SU-DHL-6 (cell line): ENCODE measurements at regions not wholly inside any gene's neighbourhood (a gene's known extent, or its start where the extent isn't known, plus 50 kb on each side); places are given as distances from the start of the nearest gene placed in this dataset.

Source experiments
- CTCF ChIP-seq: fragments of 200-600 bp; sonication (generic); IDR thresholded peaks from one replicate; pipeline ENCODE4 v1.5.1; 2017; ENCODE audit warnings: antibody characterized with exemption, mild to moderate bottlenecking, low read length, moderate library complexity; ENCODE audit not compliant: insufficient read depth, poor library complexity, severe bottlenecking
- EZH2phosphoT487 ChIP-seq: fragments of 200-600 bp; sonication (generic), shearing (Covaris generic); conservative IDR thresholded peaks from 2 replicates; pipeline ENCODE4 v1.6.1; 2018; ENCODE audit warnings: mild to moderate bottlenecking, antibody characterized with exemption, low read length, moderate library complexity, mixed read lengths

DNA sequence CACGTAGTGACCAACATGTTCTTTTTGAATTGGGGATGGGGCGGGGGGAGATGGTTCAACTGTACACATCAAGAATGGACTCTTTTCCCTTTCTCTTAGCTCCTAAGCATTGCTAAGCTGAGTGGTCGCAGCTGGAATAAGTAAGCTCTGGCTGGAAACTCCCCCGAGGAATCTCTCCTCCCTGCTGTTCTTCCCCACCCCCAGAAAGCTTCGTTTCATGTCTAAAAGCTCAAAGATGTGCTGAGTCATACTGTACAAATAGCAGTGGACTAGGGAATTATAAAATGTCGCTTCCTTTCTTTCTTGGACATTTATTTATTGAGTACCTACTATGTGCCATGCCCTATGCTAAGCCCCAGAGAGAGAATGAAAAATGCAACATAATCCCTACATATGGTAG lies 191.1 kb upstream of the ADO start:
- TF ChIP-seq CTCF (no peak), EZH2phosphoT487 (no peak)
